ENCODE measurements at regions not wholly inside any gene's neighbourhood (a gene's known extent, or its start where the extent isn't known, plus 50 kb on each side); places are given as distances from the start of the nearest gene placed in this dataset.
"Not testable (repeated sequence)": the region's sequence is repeated elsewhere in the genome, so short reads cannot be mapped to it uniquely, and the experiment has no call there.

GRCh38 chr15:22160741-22161140 is 80.4 kb downstream of the OR4M2 start:
- not testable (repeated sequence) for TF ChIP-seq CTCF, POLR2A (IDR thresholded peaks at IDR 0.05)
